Globus pallidus (tissue), 1 donor: ENCODE measurements at regions not wholly inside any gene's neighbourhood (a gene's known extent, or its start where the extent isn't known, plus 50 kb on each side); places are given as distances from the start of the nearest gene placed in this dataset.
A peak's percentile ranks its signal among the peaks of the same experiment; 100 is the strongest.

Experiments
- DNase-seq: peaks from one replicate; pipeline ENCODE4 v3.0.0-alpha.2; 2015; ENCODE audit warnings: low spot score

- no peak for DNase-seq
Measured at GRCh38 chr1:234554218-234554697, 55.7 kb downstream of the IRF2BP2 start.

- DNase-seq: no peak
Measured at GRCh38 chr1:234553240-234554188, 56.5 kb downstream of the IRF2BP2 start.

- peak; percentile 76 for DNase-seq
Measured at GRCh38 chr1:234551032-234551378, 59.0 kb downstream of the IRF2BP2 start.

GRCh38 chr1:234550341-234551031, 59.5 kb downstream of the IRF2BP2 start:
- peak; percentile 87 for DNase-seq

GRCh38 chr1:234549447-234550021, 60.4 kb downstream of the IRF2BP2 start:
- no peak for DNase-seq

- no peak for DNase-seq
Measured at GRCh38 chr1:234546890-234547788, 62.8 kb downstream of the IRF2BP2 start.

- DNase-seq: no peak
Measured at GRCh38 chr1:234546387-234546704, 63.6 kb downstream of the IRF2BP2 start.

GRCh38 chr1:234545517-234546386, 64.2 kb downstream of the IRF2BP2 start:
- no peak for DNase-seq

- peak; percentile 91 for DNase-seq
Measured at GRCh38 chr1:234544087-234544579, 65.2 kb upstream of the TARBP1 start.

GRCh38 chr1:234543442-234544086, 64.6 kb upstream of the TARBP1 start:
- DNase-seq: no peak

GRCh38 chr1:234542211-234542850, 63.4 kb upstream of the TARBP1 start:
- peak; percentile 81 for DNase-seq

GRCh38 chr1:234541286-234541975, 62.5 kb upstream of the TARBP1 start:
- DNase-seq: no peak

- DNase-seq: no peak
Measured at GRCh38 chr1:234540404-234540762, 61.4 kb upstream of the TARBP1 start.

- no peak for DNase-seq
Measured at GRCh38 chr1:234539666-234540403, 60.9 kb upstream of the TARBP1 start.

- no peak for DNase-seq
Measured at GRCh38 chr1:234538930-234539649, 60.1 kb upstream of the TARBP1 start.

- no peak for DNase-seq
Measured at GRCh38 chr1:234538062-234538731, 59.2 kb upstream of the TARBP1 start.

GRCh38 chr1:234537236-234537635, 58.3 kb upstream of the TARBP1 start:
- DNase-seq: no peak
